Islet precursor cell (in vitro differentiated cells): ENCODE measurements at regions not wholly inside any gene's neighbourhood (a gene's known extent, or its start where the extent isn't known, plus 50 kb on each side); places are given as distances from the start of the nearest gene placed in this dataset.
A peak's percentile ranks its signal among the peaks of the same experiment; 100 is the strongest.

Experiments
- DNase-seq: peaks from one replicate; pipeline ENCODE4 v3.0.0-alpha.2; 2018

GRCh38 chr12:92574911-92575570 is 127.7 kb upstream of the PLEKHG7 start:
- no peak for DNase-seq

- DNase-seq, result no peak
Measured at GRCh38 chr12:92574051-92574783, 128.6 kb upstream of the PLEKHG7 start.

GRCh38 chr12:92573104-92573503 is 129.7 kb upstream of the PLEKHG7 start:
- DNase-seq, result peak; percentile 90

- no peak for DNase-seq
Measured at GRCh38 chr12:92571844-92572543, 130.8 kb upstream of the PLEKHG7 start.

GRCh38 chr12:92571169-92571568 is 131.6 kb upstream of the PLEKHG7 start:
- DNase-seq, result no peak

GRCh38 chr12:92570056-92570753 is 132.6 kb upstream of the PLEKHG7 start:
- DNase-seq, result peak; percentile 76

GRCh38 chr12:92568691-92569090 is 134.1 kb upstream of the PLEKHG7 start:
- DNase-seq, result no peak

- no peak for DNase-seq
Measured at GRCh38 chr12:92566448-92567019, 136.3 kb upstream of the PLEKHG7 start.

- DNase-seq, result no peak
Measured at GRCh38 chr12:92563819-92564218, 139.0 kb upstream of the PLEKHG7 start.

GRCh38 chr12:92562063-92562734 is 140.6 kb upstream of the PLEKHG7 start:
- DNase-seq, result no peak

GRCh38 chr12:92561543-92561899 is 141.3 kb upstream of the PLEKHG7 start:
- no peak for DNase-seq

- DNase-seq, result no peak
Measured at GRCh38 chr12:92560713-92561542, 141.9 kb upstream of the PLEKHG7 start.

GRCh38 chr12:92558806-92559205 is 144.0 kb upstream of the PLEKHG7 start:
- no peak for DNase-seq

- DNase-seq, result no peak
Measured at GRCh38 chr12:92558215-92558773, 144.5 kb upstream of the PLEKHG7 start.

- no peak for DNase-seq
Measured at GRCh38 chr12:92557422-92557724, 145.4 kb upstream of the PLEKHG7 start.

GRCh38 chr12:92556637-92557421 is 146.0 kb upstream of the PLEKHG7 start:
- no peak for DNase-seq

GRCh38 chr12:92556141-92556540 is 146.6 kb upstream of the PLEKHG7 start:
- DNase-seq, result no peak

GRCh38 chr12:92554158-92555073 is 148.4 kb upstream of the PLEKHG7 start:
- no peak for DNase-seq

- DNase-seq, result peak; percentile 83
Measured at GRCh38 chr12:92553389-92553788, 149.4 kb upstream of the PLEKHG7 start.
